ENCODE measurements at regions not wholly inside any gene's neighbourhood (a gene's known extent, or its start where the extent isn't known, plus 50 kb on each side); places are given as distances from the start of the nearest gene placed in this dataset.

DNA sequence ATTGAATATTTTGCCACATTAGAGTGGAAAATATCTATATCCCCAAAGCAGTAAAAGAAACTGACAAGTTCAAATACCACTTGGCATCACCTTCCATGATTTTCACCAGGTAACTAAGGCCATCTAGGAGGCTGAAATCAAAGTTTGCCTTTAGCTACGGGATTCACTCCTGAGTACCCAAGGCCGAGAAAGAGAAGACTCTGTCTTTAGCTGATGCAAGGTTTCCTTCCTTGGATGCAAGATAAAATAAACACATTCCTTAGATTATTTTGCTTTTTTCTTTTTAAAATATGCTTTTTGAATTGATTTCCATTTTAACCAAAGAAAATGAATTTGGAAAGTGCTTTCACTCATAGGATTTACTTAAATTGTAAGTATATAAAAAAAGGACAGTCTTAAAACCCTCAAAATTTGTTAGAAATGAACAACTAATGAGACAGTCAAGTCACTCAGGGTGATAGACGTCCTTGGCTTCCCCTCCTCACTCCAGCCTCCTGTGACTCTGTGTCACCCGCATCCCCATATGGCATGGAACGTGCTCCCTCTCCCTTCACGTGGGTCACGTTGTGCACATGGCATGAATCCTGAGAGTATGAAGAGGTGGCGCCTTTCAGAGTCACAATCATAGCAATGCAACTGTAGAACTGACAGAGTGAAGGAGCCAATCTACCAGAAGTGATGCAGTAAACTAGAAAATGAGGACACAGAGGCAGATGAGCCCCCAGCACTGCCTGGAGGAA lies 148.4 kb downstream of the RTP4 start:
- no peak for DNase-seq (ENCODE audit: low spot score)
- no peaks in the 10 kb centered on the region for H3K4me1 ChIP-seq (replicated peaks)
- no peaks in the 10 kb centered on the region for H3K36me3 ChIP-seq
- H3K9me3 ChIP-seq = no peaks in the 10 kb centered on the region
- intact Hi-C loops (cut with DNase I) = no loop called here
- TF ChIP-seq, protein P1, sequence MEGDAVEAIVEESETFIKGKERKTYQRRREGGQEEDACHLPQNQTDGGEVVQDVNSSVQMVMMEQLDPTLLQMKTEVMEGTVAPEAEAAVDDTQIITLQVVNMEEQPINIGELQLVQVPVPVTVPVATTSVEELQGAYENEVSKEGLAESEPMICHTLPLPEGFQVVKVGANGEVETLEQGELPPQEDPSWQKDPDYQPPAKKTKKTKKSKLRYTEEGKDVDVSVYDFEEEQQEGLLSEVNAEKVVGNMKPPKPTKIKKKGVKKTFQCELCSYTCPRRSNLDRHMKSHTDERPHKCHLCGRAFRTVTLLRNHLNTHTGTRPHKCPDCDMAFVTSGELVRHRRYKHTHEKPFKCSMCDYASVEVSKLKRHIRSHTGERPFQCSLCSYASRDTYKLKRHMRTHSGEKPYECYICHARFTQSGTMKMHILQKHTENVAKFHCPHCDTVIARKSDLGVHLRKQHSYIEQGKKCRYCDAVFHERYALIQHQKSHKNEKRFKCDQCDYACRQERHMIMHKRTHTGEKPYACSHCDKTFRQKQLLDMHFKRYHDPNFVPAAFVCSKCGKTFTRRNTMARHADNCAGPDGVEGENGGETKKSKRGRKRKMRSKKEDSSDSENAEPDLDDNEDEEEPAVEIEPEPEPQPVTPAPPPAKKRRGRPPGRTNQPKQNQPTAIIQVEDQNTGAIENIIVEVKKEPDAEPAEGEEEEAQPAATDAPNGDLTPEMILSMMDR (IDR thresholded peaks at IDR 0.05) = no peak
- no peak for TF ChIP-seq POLR2AphosphoS5 (IDR thresholded peaks at IDR 0.05)
- TF ChIP-seq POLR2A (IDR thresholded peaks at IDR 0.05) = no peak
- H3K27ac ChIP-seq = no peak overlapping the region
- no peaks in the 10 kb centered on the region for H3K27me3 ChIP-seq (replicated peaks; ENCODE audit: insufficient read depth)
- 88% methylated on average over 8 of the region's 8 CpGs for WGBS
- H3K4me3 ChIP-seq = no peak overlapping the region

DNA sequence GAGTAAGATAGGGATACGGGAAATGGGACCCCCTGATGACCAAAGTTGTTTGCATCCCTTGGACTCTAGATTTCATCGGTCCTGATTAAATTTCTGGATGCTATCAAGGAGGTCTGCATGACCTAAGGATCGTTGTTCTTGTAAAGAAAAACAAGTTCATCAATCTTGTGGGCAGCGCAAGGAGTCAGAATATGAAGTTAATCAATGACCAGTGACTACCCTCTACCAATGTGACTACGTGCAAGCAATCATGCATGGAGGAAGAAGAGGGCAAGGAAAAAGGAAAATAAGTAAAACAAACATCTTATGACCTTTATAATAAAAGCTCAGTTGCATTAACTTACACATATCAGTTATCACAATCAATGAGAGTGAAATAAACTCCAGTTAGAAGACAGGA lies 139.7 kb downstream of the RTP4 start:
- DNase-seq (ENCODE audit: low spot score) = no peak
- intact Hi-C loops (cut with DNase I) = no loop called here
- no peaks in the 10 kb centered on the region for H3K9me3 ChIP-seq
- no peaks in the 10 kb centered on the region for H3K36me3 ChIP-seq
- TF ChIP-seq, protein P1 (IDR thresholded peaks at IDR 0.05) = no peak
- TF ChIP-seq POLR2A (IDR thresholded peaks at IDR 0.05) = no peak
- TF ChIP-seq POLR2AphosphoS5 (IDR thresholded peaks at IDR 0.05) = no peak
- no peak overlapping the region for H3K27ac ChIP-seq
- no peak overlapping the region for H3K4me3 ChIP-seq
- 26% methylated on average over 5 of the region's 5 CpGs for WGBS
- H3K27me3 ChIP-seq (replicated peaks; ENCODE audit: insufficient read depth) = no peaks in the 10 kb centered on the region
- no peaks in the 10 kb centered on the region for H3K4me1 ChIP-seq (replicated peaks)

DNA sequence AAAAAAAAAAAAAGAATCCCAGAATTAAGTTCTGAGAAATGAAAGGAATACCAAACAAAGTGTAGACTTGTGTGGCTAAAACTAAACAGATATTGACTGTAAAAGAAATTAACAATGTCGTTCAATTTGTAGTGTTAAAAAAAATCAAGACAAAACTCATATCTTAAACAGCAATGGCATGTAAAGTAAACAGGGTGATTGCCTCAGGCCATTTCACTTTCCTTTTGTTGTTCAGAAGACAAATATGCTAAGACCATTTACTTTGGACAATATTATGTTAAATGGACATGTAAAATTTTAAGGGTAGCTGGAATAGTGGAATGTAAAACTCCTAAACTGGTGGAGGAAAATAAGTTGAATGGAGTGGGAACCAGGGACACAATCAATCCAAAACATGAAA lies 139.1 kb downstream of the RTP4 start:
- Histone ChIP-seq H3K27ac (no peak overlapping the region), H3K4me1 (replicated peaks) (no peaks in the 10 kb centered on the region), H3K4me3 (no peak overlapping the region), H3K27me3 (replicated peaks; ENCODE audit: insufficient read depth) (no peaks in the 10 kb centered on the region), H3K9me3 (no peaks in the 10 kb centered on the region), H3K36me3 (no peaks in the 10 kb centered on the region)
- no peak for TF ChIP-seq POLR2AphosphoS5 (IDR thresholded peaks at IDR 0.05)
- TF ChIP-seq, protein P1 (IDR thresholded peaks at IDR 0.05) = no peak
- TF ChIP-seq POLR2A (IDR thresholded peaks at IDR 0.05) = no peak
- intact Hi-C loops (cut with DNase I) = no loop called here
- 32% methylated on average over 1 of the region's 1 CpG for WGBS
- DNase-seq (ENCODE audit: low spot score) = no peak

DNA sequence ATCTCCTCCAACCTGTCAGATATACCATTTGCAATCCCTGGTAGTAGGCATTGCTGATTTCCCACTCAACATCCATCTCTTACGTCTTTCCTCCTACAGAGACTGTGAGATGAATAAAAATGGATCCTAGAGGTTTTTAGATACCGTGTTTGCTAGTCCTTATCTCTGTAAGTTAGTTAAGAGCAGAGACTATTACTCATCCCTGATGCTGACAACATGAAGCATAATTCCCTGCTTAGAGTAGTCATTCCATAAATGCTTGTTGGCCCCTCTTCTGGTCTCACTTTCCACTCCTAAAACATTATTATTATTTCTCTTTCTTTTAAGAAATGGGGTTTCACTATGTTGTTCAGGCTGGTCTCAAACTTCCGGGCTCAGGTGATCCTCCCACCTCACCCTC lies 136.2 kb downstream of the RTP4 start:
- no peak overlapping the region for H3K27ac ChIP-seq
- DNase-seq (ENCODE audit: low spot score) = no peak
- no peaks in the 10 kb centered on the region for H3K9me3 ChIP-seq
- WGBS = 64% methylated on average over 3 of the region's 3 CpGs
- intact Hi-C loops (cut with DNase I) = no loop called here
- H3K27me3 ChIP-seq (replicated peaks; ENCODE audit: insufficient read depth) = no peaks in the 10 kb centered on the region
- no peaks in the 10 kb centered on the region for H3K4me1 ChIP-seq (replicated peaks)
- H3K36me3 ChIP-seq = no peaks in the 10 kb centered on the region
- no peak overlapping the region for H3K4me3 ChIP-seq
- no peak for TF ChIP-seq POLR2AphosphoS5 (IDR thresholded peaks at IDR 0.05)
- TF ChIP-seq, protein P1 (IDR thresholded peaks at IDR 0.05) = no peak
- no peak for TF ChIP-seq POLR2A (IDR thresholded peaks at IDR 0.05)

DNA sequence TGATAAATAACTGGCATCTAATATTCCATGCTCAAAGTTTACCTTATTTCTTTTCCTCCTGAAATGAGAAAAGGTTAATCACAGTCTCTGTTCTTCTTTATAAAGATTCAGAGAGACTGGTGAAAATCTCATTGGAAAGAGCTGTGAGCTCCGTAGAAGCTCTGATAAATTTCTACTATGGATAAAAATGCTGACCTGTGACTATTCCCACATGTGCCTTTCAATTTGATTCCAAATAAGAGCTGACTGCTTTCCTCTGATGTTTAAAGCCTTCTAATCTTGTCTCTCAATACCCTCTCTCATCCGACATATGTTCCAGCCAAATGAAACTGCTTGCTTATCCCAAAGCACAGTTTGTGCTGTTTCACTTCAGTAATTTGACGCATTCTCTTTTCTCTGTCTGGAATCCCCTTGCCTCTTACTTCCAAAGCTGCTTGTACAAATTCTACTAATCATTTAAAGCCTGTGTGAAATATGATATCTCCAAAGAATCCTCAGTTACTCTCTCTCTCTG lies 130.1 kb downstream of the RTP4 start:
- no peak overlapping the region for H3K4me3 ChIP-seq
- 53% methylated on average over 3 of the region's 3 CpGs for WGBS
- H3K4me1 ChIP-seq (replicated peaks) = no peaks in the 10 kb centered on the region
- TF ChIP-seq POLR2AphosphoS5 (IDR thresholded peaks at IDR 0.05) = no peak
- no peak for TF ChIP-seq POLR2A (IDR thresholded peaks at IDR 0.05)
- TF ChIP-seq, protein P1 (IDR thresholded peaks at IDR 0.05) = no peak
- no peaks in the 10 kb centered on the region for H3K9me3 ChIP-seq
- no peak for DNase-seq (ENCODE audit: low spot score)
- intact Hi-C loops (cut with DNase I) = no loop called here
- no peak overlapping the region for H3K27ac ChIP-seq
- H3K36me3 ChIP-seq = no peaks in the 10 kb centered on the region
- H3K27me3 ChIP-seq (replicated peaks; ENCODE audit: insufficient read depth) = no peaks in the 10 kb centered on the region

All from prostate gland (tissue), 2 donors.